Choroid plexus epithelial cell (primary cell): ENCODE measurements at regions not wholly inside any gene's neighbourhood (a gene's known extent, or its start where the extent isn't known, plus 50 kb on each side); places are given as distances from the start of the nearest gene placed in this dataset.
"Not testable (repeated sequence)": the region's sequence is repeated elsewhere in the genome, so short reads cannot be mapped to it uniquely, and the experiment has no call there.

ENCODE experiments used
- DNase-seq: peaks from one replicate; pipeline ENCODE4 v3.0.0-alpha.2; 2010; ENCODE audit warnings: low read depth
- H3K4me3 ChIP-seq: 2 replicates; pipeline ENCODE4 v1.5.1; 2011; ENCODE audit warnings: low read depth, mild to moderate bottlenecking, control low read depth, low read length, moderate library complexity
- CTCF ChIP-seq: conservative IDR thresholded peaks from 2 replicates; pipeline ENCODE4 v1.5.1; 2011; ENCODE audit warnings: low read depth, mild to moderate bottlenecking, control low read depth, inconsistent platforms, low read length, moderate library complexity

DNA sequence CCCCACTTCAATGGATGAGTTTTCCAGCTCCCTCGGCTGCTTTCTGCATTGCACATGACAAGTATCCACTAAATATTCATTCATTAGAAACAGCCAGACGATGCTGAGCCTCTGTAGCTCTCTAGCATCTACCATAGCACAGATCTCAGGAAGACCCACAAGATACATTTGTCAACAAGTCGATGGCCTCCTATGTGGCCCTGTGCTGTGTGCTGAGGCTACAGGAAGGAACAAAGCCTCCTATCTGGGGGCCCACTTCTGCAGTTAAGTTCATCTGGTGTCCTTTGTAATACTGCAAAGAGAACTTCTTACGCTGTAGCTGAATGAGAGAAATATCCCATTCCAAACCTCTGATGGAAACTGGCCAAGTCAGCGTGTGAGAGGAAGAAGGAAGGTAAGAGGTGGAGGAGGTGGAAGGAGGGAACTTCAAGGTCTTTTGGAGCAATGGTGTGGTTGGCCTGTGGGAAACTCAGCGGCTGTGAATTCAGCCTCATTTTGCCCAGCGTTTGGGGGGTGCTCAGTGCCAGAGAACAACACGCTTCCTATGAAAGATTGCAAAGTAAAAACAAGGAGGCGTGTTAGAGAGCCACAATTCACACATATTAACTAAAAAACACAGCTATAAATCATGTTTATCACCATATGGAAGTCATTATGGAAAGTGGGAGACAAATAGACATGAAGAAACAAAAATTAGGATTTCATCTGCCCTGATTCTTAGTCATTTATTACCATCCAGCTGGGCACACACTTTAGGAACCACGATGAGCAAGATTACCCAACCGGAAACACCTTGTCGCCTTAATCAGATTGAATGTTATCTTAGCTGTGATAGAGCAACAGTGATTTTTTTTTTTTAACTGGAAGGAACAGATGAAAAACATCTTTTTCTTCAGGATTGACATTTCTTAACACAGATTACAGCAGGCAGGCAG lies 62.2 kb upstream of the USP6NL start:
- no peak overlapping the region for H3K4me3 ChIP-seq
- peak; percentile 10 for DNase-seq
- TF ChIP-seq CTCF = no peak

- no peak for DNase-seq
- H3K4me3 ChIP-seq = no peak overlapping the region
- TF ChIP-seq CTCF = no peak
These were observed 61.4 kb upstream of the USP6NL start for GRCh38 chr10:11672836-11673235.

DNA sequence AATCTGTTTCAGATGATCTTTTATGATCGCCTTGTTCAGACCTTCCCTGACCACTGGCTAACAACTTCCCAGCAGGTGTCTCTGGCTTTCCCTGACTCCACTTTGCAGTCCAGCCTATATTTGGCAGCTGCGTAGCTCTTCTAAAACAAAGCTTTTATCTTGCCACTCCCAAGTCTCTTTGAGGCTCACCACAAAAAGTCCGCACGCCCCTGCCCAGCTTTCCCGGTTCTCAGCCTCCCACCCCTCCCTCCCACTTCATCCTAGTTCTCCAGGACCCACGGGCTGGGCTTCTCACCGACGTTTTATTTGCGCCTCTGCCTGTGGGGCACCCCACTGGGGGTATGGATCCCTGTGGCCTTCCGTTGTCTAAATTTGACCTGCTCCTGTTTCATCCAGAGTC lies 58.9 kb upstream of the USP6NL start:
- DNase-seq = no peak
- no peak for TF ChIP-seq CTCF
- H3K4me3 ChIP-seq = no peak overlapping the region

DNA sequence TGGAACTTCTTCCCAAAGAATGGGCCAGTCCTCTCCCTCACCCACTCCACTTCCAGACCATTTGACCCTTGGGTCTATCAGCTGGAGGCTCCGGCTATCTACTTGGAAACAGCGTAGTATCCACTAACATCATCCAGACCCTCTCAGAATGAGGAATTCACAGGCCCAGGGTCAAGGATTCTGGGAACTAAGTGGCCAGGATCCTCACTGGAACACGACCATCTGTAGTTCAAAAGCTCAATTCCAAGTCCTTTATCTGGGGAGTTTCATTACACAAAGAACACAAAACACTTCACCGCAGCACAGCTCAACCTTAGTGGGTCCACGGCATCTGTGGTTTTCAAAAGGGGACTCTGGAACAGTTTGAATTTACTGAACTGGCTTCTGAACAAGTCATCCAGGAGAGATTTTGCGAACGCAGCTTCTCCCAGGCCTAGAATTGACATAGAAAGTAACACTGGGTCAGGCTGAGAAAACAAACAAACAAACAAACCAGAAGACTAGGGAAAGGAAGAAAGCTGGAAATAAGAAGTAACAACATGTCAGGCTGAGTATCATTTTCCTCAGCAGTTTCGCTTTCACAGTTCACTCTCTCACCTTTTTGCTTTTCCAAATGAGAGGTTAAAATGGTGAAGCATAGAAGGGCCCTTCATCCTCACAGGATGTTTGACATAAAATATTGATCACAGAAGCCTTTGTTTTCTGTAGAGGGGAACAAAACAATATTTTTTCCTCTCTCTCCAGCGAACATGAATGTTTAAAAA lies 57.6 kb upstream of the USP6NL start:
- no peak overlapping the region for H3K4me3 ChIP-seq
- no peak for TF ChIP-seq CTCF
- peak; percentile 10 for DNase-seq

DNA sequence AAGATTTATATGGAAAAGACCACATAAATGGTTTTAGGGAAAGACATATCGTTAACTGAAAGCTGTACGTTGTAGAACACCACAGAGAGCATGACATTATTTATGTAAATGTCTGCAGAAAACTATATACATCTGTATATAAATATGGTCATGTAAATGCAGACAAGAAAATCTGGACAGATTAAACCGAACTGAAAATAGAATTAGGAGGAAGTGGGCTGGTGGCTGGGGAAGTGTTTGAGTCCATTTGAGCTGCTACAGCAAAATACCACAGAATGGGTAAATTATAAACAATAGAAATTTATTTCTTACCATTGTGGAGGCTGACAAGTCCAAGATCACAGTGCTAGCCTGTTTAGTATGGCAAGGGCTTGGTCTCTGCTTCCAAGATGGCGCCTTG lies 56.3 kb upstream of the USP6NL start:
- TF ChIP-seq CTCF = no peak
- no peak for DNase-seq
- no peak overlapping the region for H3K4me3 ChIP-seq

DNA sequence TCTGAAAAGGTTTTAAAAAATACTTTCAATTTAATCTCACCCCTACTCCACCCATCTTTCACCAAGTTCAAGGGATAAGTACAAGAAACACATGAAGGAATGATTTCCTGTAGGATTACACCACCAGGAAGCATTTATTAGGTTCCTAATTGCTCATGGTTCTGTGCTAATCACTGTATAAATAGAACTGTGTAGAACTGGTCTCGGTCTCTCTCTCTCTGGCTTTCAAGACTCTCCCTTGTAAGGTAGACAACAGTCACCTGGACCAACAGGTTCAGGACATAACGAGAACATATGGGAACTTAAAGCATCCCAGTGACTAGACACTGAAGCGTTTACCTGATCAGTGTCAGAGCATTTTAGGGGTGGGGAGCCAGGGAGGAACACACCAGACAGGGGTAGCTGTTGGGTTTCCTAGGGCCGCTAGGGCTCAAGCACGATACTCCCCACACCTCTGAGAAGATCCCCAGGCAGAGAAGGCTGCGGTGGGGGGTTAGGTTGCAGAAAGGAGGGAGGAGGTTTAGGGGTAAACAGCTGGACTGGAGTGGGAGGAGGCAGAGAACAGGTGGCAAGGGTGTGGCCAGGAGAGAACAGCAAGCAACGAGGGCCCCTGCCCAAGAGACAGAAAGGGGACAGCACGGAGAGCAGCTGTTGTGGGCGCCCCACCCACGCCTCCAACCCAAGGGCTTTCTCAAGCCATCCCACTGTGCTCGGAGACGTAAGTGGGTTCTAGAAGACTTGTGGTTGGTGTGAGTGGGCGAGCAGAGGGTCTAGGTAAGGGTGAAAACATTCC lies 52.5 kb upstream of the USP6NL start:
- H3K4me3 ChIP-seq = no peak overlapping the region
- DNase-seq = no peak

GRCh38 chr10:11663126-11663515 lies 51.7 kb upstream of the USP6NL start:
- DNase-seq = not testable (repeated sequence)

More for the DNA sequence above, 52.5 kb upstream of the USP6NL start:
- no peak for TF ChIP-seq CTCF

More at GRCh38 chr10:11663126-11663515, 51.7 kb upstream of the USP6NL start:
- not testable (repeated sequence) for H3K4me3 ChIP-seq
